Fibroblast of pulmonary artery (primary cell): ENCODE measurements at regions not wholly inside any gene's neighbourhood (a gene's known extent, or its start where the extent isn't known, plus 50 kb on each side); places are given as distances from the start of the nearest gene placed in this dataset.

ENCODE experiments used
- DNase-seq: peaks from one replicate; pipeline ENCODE4 v3.0.0-alpha.2; 2010; ENCODE audit warnings: low read depth
- H3K4me3 ChIP-seq: replicated peaks from 2 replicates; pipeline ENCODE4 v1.5.1; 2011; ENCODE audit warnings: low read depth, mild to moderate bottlenecking, control low read depth, low read length, moderate library complexity
- CTCF ChIP-seq: IDR thresholded peaks from 2 replicates; pipeline ENCODE4 v1.5.1; 2011; ENCODE audit warnings: mild to moderate bottlenecking, control low read depth, low read length, inconsistent platforms; ENCODE audit errors: missing control alignments

- TF ChIP-seq CTCF: no peak
- H3K4me3 ChIP-seq: no peak overlapping the region
- DNase-seq: peak; percentile 63
These were observed 242.2 kb downstream of the COG6 start for GRCh38 chr13:39897636-39898035.

DNA sequence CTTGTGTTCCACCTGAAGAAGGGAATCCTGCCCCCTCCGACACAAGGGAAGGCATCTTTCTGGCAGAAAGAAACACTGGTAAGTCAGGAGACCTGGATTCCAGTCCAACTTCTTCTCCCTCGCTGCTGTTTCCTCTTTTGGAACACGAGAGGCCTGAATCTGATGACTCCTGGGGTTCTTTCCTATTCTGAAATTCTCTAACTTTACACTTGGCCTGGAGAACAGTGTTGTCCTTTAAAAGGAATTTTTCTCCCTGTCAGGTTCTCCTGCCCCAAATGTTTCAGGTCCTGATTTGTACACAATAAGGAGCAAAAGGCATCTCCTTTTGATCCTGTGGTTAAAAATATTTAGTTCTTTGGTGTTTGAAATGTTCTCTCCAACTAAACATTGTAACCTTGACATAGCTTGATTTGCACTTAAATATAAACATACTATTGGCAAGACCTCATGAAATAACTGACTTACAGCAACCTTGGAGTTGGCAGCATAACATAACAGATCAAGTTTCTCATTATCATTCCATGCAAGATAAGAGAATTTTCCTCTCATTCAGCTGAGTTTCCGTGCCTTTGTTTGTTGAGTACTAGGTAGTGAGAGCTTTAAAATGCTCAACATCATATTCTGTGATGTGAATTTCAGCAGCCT, 244.8 kb downstream of the COG6 start:
- no peak overlapping the region for H3K4me3 ChIP-seq
- peak; percentile 70 for DNase-seq
- TF ChIP-seq CTCF: no peak

GRCh38 chr13:39904959-39905358, 249.5 kb downstream of the COG6 start:
- TF ChIP-seq CTCF: no peak
- no peak overlapping the region for H3K4me3 ChIP-seq
- no peak for DNase-seq

GRCh38 chr13:39909634-39910033, 254.2 kb downstream of the COG6 start:
- no peak for TF ChIP-seq CTCF
- no peak overlapping the region for H3K4me3 ChIP-seq
- DNase-seq: no peak

GRCh38 chr13:39910041-39910440, 254.6 kb downstream of the COG6 start:
- no peak overlapping the region for H3K4me3 ChIP-seq
- no peak for DNase-seq
- TF ChIP-seq CTCF: no peak

GRCh38 chr13:39910833-39911232, 255.4 kb downstream of the COG6 start:
- peak; percentile 46 for DNase-seq

More at GRCh38 chr13:39910833-39911232, 255.4 kb downstream of the COG6 start:
- H3K4me3 ChIP-seq: no peak overlapping the region
- TF ChIP-seq CTCF: no peak
